NCI-H146 treated with DMSO at 0.1 percent for 48 hours (cell line): ENCODE measurements at regions not wholly inside any gene's neighbourhood (a gene's known extent, or its start where the extent isn't known, plus 50 kb on each side); places are given as distances from the start of the nearest gene placed in this dataset.

Experiments used
- DNase-seq: peaks from one replicate; lab custom pipeline; 2025; ENCODE audit not compliant: unreplicated experiment; lab: John Stamatoyannopoulos, UW

DNA sequence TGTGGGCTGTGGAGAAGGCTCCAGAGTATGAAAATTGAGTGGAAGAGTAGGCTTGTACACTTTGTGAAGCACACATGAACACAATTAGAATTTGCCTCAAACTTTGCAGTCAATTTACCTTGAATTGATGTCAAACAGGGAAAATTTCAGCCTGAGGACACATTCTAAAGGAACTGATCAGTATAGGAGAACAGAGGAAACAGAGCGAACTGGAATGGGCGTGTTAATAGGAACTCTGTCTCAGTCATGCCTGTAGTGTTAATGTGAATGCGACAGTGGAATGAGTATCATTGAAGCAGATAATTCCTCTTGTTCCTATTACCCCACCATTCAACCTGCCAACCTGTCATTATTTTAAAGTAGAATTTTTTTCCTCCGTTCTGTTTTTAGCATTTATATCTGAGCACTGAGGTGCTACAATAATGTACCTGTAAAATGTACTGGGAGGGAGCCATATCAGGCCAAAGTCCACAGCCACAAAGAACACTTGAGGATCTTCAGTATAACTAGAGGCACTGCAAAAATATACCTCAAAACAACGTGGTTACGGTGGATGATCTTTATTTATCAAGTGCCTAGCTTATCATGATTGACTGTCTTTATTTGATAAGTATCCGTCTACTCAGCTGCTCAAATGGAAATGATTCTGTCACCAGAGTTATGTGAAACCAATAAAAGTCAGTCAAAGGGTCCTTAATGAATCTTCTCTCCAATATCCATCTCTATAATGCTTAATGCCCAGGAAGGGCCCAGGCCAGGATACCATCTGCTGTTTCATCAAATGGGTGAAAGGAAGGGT, 125.3 kb upstream of the STMND1 start:
- DNase-seq, result no peak

DNA sequence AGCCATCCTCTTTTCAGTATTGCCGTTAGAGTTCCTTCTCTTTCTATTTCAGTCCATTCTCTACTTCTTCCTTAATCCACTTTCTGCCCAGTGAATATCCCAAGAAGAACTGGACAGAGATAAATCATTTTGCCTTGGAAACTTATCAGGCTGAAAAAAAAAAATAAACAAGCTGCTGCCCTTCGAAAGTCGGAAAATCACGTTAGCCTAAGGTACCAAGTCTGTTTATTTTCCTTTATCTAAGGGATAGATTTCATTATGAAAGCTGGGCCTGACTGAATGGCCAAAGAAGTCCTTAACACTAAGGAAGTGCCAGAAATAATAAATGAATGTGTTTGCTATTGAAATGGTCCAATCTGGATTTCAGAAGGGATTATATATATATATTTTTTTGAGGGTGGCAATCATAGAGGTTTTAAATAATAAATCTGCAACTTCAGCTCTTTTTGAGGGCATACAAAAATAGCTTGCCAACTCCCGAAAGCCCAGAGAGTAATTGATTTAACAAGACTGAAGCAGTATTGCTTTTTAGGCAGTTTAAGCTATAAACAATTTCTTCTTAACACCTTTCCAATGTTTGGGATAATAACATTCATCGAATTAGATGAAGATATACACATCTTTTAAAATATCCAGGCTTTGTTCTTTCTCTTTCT, 127.0 kb upstream of the STMND1 start:
- DNase-seq, result no peak

DNA sequence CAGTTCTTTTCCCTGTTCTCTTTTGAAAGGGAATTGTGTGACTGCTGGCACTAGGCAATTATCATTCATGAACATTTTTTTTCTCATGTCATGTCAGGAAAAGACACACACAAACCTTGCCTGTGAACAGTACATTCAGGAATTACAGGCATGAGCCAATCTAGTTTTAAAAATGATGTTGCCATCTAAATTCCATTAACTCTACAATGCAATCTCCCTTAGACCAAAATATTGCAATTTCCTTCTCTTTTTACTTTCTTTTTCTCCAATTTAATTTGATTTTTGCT, 127.5 kb upstream of the STMND1 start:
- no peak for DNase-seq

DNA sequence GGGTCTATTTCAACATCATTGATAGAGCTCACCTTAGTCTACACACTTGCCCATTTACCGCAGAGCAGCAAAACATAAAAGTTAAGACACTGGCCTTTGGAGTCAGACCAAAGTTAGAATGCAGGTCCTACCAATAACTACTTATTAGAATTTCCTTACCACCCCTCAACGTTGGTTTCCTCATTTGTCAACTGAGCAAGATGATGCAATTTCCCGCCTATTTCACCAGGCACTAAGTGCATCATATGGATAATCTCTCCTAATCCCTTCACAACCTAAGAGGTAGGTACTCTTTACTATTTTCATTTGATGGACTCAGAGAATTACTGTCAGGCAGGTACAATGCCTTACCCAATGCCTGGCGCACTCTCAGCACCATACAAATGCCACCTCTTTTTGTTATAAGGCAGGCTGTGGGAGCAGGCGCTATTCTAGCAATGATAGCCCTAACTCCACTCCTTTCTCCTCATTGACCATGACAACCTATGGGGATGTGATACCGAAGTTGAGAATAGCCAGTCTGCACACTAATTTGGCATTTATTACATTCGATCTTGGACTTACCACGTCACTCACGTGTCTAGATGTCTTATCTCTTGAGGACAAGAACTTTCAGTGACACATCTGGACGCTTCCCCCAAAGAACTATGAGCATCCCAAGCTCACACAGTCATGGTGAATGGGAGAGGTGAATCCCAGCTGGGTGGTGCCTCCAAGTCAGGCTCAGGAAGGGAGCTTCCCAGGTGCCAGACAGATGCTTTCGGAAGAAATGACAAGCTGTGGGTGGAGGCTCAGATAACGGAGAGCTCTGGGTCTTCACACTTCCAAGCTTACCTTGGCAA, 128.1 kb upstream of the STMND1 start:
- DNase-seq, result no peak

DNA sequence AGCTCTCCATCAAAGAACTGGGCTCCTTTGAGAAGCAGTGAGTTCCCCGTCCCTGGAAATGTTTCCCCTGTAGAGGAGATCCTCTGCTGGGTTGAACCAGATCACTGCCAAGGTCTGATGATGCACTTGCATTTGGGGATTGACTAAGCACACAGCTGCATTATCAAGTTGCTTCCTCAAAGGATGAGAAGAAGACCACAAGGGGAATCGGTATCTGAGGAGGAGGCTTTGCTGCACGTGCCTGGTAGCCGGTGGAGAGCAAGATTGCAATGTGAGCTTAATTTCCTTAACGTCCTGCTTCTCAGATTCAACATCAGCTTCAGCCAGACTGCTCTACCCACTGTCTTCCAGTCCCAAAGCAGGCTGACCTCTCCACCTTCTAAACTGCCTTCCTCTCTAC, 128.8 kb upstream of the STMND1 start:
- DNase-seq, result no peak

DNA sequence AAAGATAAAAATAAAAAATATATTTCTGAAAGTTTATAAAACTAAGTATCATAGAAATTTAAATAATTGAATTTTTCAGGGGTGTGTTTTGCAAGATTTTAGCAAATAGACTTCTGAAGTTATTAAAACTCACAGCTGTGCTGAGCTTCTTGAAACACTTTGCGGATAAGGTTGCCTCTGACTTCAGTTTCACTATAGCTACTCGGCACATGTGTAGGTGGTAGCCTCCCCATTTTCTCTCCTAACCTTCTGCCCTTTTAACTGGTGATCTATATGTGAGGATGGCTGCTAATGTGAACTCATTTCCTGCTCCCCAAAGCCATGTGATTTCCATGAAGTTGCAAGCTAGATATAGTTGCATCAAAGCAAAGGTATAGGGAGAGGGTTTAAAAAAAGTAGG, 129.3 kb upstream of the STMND1 start:
- DNase-seq, result no peak

DNA sequence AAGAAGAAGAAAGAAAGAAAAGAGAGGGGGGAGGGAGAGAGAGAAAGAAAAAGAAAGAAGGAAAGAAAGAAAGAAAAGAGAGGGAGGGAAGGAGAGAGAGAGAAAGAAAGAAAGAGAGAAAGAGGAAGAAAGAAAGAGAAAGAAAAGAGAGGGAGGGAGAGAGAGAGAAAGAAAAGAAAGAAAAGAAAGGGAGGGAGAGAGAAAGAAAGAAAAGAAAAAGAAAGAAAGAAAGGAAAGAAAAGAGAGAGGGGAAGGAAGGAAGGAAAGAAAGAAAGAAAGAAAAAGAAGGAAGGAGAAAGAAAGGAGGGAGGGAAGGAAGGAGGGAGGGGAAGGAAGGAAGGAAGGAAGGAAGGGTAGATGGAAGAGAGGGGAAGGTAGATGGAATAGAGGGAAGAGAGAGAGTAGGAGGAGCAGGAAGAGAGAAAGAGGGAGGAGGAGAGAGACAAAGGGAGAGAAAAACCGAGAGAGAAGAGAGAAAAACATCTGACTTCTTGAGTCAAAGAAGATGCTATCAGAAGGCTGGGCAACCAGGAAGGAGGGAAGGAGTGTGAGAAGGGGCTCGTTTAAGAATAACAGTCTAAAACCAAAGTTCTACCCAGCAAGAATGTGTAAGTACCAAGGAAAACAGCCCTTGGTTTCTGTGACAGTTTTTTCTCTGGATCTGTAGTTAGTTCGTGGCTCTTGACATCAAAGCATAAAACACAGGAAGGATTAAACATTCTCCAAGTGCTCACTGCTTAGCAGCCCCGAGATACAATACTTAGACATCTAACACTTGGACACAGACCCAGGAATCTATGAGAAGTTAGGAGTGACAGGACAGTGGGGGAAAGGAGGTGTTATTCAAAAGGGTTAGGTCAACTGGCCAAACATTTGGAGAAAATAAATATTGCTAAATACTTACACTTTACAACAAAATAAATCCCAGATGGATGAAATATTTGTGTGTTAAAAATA, 131.9 kb upstream of the STMND1 start:
- DNase-seq, result no peak

DNA sequence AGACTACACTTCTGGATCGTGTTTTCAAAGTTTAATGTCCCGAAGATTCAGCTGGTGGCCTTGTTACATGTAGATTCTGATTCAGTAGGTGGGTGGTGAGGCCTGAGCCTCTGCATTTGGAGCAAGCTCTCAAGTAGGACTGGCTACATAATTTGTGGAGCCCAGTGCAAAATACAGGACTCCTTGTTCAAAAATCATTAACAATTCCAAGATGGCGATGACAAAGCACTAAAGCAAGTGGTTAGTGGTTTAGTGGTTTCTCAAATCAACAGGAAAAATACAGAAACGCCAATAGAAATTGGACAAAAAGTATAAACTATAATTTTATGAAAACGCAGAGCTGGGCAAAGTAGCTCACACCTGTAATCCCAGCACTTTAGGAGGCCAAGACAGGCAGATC, 133.7 kb upstream of the STMND1 start:
- DNase-seq, result no peak

DNA sequence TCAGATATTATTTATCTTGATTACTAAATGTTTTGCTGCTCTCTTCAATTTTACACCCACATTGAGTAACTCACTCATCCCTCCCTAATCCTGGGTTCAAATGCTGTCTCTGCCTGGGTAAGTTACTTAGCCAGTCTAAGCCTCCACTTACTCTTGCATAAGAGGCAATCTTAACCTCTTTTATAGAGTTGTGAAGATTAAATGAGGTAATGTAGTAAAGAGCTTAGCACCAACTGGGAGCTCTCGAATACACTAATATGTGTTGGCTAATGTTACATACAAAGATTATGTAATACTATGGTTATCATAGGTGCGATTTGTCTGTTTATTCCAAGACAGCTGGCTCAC, 134.4 kb upstream of the STMND1 start:
- DNase-seq, result no peak

DNA sequence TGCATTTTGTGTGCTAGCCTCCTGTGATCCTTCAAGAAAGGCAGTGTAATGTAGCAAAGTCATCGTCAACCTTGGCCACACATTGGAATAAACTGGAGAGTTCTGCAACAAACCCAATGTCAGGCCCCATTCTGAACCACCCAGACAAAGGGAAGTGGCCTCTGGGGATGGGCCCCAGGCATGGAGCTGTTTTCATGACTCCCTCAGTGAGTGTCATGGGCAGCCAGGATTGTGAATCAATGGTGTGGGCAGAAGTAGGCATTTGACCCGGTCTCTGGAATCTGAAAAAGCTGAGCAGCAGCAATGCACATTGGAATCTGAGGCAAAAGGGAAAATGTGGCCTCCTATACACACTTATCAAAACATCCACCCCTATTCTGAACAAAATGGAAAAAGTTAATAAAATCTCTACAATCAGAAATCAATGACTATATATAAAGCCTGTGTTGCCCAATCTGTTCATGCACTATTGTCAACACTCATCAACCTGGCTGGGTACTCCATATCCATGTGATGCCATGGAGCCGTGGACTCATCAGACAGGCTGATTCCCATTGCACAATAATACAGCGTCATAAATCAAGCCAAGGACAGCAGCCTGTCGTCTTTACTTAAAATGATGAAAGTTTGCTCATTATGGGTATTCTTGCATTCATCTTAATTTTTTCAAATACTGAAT, 134.9 kb upstream of the STMND1 start:
- no peak for DNase-seq

DNA sequence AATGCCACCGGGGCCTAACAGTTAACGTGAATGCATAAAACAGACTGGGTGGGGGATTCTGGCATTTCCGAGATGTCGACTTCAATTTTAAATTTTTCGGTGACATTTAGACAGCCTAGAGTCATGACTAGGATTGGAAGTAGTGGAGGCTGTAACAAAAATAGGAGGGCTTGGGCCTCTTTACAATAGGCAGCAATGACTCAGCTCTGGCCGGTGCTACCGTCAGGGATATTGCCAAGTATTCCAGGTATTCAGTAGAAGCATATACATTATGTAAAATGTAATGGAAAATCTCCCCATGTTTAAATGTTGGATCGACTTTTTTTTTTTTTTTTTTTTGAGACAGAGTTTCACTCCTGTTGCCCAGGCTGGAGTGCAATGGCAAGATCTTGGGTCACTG, 136.2 kb upstream of the STMND1 start:
- no peak for DNase-seq

DNA sequence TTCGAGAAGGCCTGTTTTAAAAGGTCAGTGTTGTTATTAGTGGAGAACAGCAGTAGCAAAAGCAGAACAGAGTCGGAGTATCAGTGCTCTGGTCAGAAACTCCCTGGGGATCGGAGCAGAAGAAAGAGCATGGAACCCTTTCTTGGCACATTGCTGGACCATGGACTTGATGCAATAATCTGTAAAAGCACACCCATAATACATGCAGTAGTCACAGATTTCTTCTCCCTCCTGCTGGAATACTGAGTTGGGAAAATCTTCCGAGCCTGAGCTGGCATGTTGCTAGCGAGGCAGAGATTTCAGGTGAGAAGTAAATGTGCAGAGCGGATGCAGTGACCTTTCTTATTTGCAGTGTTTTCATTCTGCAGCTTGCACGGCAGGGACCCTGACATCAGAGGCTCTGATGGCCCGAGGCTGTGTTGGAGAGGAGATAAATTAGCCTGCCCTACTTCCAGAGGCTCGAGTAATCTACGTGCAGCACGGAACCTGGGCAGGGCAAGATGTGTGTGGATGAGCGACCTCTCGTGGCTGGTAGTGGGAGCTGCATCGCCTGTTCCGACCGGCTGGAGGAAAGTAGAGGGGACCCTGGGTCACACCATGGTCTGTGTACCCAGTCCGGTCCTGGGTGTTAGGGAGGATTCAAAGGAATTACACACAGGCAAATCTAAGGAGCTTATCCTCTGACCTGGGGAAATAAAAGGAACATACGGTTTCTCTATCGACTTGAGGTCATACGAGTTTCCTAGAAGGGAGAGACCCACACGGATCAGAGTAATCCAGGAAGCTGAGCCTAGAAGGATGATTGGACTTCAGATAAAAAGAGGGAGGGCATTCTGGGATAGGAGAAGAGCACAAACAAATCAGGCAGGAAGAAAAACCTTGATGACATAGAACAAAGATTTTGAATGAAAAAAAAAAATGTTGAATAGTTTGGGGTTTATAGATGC, 137.0 kb upstream of the STMND1 start:
- peak; percentile 81 for DNase-seq

DNA sequence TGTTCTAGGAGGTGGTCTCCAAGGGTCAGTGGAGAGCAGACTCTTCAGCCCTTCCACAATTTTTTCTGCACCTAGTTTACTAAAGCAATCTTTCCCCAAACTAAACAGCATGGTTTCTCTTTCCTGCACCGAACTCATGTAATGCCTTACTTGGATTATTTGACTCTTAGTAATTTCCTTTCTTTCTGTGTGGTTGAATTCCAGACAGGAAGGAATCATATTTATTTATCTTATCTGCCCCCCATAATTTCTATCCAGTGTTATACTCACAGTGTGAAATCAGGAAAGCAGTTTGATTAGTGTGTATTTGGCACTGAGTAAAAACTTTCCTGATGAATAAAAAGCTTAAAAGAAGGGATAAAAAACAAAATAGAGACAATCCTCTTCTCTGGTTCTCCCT, 140.3 kb upstream of the STMND1 start:
- DNase-seq, result no peak

DNA sequence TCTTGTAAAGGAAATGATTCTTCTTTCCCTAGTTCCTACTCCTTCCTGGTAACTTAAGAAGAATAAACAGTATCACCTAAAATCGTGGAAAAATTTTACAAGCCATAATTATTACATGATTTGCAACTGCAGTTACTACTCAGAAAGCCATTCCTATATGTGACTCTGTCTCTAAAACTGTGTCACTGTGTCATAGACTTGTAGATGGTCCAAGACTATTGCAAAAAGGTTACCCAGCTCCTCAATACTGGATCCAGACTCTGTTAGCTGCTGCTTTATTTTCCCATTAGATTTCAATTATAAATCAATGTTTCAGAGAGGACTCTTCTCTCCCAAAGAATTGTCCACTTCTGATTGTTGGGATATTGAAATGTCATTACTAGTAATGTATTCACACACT, 142.1 kb upstream of the STMND1 start:
- no peak for DNase-seq

DNA sequence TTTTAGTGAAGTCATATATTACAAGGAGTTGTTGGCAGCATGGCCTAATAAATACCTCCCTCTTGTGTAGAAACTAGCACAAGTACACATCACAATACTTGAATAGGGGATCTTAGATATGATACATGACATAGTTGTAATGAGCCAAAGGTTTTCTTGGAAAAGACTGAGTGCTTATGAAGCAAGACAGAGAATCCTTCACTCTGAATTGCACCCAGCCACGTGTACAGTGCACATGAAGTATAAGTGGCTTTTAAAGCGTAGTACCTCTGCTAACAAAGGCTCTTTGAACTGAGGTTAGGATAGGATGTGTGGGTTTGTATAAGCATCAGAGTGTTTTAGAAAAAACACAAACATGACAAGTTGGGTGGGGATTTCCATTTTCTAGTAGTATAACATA, 145.5 kb upstream of the STMND1 start:
- DNase-seq, result no peak

DNA sequence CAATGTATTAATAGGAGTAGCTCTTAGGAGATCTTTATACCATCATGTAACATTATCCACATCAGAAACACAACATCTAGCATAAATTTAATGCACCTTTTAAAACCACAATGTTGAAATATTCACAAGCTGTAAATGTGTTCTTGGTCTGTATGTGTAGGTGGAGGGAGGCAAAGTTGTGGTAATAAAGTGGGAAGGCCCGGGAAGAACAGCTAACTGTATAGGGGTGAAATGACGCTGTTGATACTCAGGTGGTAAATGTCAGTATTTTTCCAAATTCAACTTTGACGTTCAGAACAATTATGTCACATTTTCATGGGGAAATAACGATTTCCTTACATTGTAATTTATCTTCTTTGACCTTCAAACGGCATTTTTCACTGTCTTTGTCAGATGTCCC, 146.0 kb upstream of the STMND1 start:
- no peak for DNase-seq

DNA sequence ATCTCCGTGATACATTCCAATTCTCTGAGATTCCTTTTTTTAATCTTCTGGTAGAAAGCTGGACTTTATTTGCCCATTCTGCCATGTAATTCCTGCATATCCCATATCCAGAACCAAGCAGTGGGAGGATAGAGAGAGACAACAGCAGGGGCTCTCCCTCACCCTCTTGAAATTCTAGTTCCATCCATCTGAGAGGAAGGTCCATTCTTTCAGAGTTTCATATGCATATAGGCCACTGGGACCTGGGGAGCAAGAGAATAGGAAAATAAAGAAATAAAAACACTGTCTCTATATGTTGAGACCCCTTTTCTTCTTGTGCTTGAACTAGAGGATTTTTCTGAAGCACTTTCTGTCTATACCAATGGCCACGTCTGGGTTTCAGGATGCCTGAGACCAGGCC, 147.9 kb upstream of the STMND1 start:
- no peak for DNase-seq

DNA sequence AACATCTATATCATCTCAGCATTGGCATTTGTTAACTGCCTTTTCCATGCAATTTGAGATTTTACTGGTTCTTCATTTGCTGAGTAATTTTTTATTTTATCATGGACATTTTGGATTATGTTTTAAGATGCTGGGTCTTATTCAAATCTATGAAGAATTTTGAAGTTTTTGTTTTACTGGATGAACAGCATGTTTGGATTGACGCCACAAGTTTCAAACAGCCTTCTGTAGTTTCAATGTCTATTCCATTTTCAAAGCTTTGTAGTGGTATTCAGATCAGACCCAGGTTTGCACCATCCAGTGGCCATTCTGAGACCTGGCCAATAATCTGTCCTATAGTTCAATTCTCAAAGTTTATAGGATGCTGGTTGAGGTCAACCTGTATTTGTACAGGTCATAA, 148.4 kb upstream of the STMND1 start:
- DNase-seq, result no peak

DNA sequence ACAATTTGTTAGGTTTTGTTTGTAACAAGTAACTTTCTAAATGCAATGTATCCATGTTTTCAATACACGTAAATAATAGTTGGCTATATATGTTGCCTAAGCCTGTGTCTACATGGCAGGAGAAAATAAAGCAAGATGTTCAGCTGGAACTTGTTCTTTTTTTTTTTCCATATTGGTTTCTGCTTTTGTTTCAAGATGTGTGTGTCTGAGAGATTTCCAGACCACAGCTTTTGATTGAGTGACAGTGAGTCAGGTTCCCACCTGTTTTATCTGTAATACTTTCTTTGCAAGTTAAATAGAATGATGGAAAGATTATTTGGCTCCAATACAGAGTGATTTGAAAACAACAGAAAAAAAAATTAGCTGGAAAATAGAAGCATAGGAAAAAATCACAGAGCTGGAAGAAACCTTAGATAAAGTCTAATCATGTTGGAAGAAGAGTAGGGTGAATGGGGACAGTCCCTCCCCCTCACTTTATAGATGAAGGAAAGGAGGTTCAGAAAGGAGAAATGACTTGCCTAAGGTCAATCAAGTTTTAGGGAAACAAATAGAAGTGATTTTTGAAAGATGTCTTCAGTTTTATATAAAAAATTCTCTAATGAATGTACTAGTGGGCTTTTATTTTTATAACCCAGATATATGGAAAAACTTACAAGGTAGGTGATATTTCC, 150.9 kb upstream of the STMND1 start:
- DNase-seq, result no peak
